PFSK-1 (cell line): ENCODE measurements at regions not wholly inside any gene's neighbourhood (a gene's known extent, or its start where the extent isn't known, plus 50 kb on each side); places are given as distances from the start of the nearest gene placed in this dataset.

ENCODE experiments used
- FOXP2 ChIP-seq: optimal IDR thresholded peaks from 2 replicates; pipeline ENCODE3; 2011; ENCODE audit warnings: borderline replicate concordance, control low read depth, inconsistent platforms; ENCODE audit not compliant: insufficient read depth; ENCODE audit errors: extremely low read length, extremely low read depth
- POLR2AphosphoS5 ChIP-seq: IDR thresholded peaks from 2 replicates; pipeline ENCODE4 v1.6.1; 2012; ENCODE audit warnings: low read depth, mild to moderate bottlenecking, control low read depth, low read length, moderate library complexity
- SIN3A ChIP-seq: IDR thresholded peaks from 2 replicates; pipeline ENCODE4 v1.6.1; 2012; ENCODE audit warnings: mild to moderate bottlenecking, low read length, moderate library complexity, borderline replicate concordance; ENCODE audit not compliant: insufficient read depth
- TAF1 ChIP-seq: IDR thresholded peaks from 2 replicates; pipeline ENCODE4 v1.6.1; 2012; ENCODE audit warnings: low read length, control low read depth, borderline replicate concordance; ENCODE audit not compliant: insufficient read depth
- TF ChIP-seq, protein P1 (sequence below), 2 experiments: IDR thresholded peaks; 2 replicates each; pipeline versions ENCODE4 v1.6.1 to v1.8.0; 2011 to 2012; ENCODE audit warnings: low read depth in 2 of 2, low read length in 2 of 2, control low read depth in 1 of 2, inconsistent platforms in 1 of 2, mild to moderate bottlenecking in 1 of 2, moderate library complexity in 1 of 2; ENCODE audit not compliant: insufficient read depth in 1 of 2

DNA sequence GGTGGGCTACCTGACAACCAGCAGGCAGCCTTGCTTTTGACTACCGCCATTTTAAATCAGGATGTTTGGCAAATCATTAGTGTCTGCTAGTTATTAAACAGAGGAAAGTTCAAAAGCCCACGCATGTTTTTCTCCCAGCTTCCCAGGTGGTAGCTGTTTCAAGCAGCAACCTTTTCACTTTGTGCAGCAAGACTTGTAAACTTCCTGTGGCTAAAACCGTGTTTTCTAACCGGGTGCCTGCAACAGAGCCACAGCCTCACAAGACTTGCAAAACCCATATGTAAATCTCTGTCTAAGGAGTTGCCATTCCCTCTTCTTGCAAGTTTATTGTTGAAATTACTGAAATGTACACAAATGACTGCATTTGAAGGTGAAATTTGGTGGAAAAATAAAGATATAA is 633.1 kb downstream of the BCL11A start:
- no peak for TF ChIP-seq FOXP2
- TF ChIP-seq, protein P1, sequence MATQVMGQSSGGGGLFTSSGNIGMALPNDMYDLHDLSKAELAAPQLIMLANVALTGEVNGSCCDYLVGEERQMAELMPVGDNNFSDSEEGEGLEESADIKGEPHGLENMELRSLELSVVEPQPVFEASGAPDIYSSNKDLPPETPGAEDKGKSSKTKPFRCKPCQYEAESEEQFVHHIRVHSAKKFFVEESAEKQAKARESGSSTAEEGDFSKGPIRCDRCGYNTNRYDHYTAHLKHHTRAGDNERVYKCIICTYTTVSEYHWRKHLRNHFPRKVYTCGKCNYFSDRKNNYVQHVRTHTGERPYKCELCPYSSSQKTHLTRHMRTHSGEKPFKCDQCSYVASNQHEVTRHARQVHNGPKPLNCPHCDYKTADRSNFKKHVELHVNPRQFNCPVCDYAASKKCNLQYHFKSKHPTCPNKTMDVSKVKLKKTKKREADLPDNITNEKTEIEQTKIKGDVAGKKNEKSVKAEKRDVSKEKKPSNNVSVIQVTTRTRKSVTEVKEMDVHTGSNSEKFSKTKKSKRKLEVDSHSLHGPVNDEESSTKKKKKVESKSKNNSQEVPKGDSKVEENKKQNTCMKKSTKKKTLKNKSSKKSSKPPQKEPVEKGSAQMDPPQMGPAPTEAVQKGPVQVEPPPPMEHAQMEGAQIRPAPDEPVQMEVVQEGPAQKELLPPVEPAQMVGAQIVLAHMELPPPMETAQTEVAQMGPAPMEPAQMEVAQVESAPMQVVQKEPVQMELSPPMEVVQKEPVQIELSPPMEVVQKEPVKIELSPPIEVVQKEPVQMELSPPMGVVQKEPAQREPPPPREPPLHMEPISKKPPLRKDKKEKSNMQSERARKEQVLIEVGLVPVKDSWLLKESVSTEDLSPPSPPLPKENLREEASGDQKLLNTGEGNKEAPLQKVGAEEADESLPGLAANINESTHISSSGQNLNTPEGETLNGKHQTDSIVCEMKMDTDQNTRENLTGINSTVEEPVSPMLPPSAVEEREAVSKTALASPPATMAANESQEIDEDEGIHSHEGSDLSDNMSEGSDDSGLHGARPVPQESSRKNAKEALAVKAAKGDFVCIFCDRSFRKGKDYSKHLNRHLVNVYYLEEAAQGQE (IDR thresholded peaks at IDR 0.05; ENCODE audit: insufficient read depth in 1 of 2, low read depth in 2 of 2, low read length in 2 of 2), result no peak

DNA sequence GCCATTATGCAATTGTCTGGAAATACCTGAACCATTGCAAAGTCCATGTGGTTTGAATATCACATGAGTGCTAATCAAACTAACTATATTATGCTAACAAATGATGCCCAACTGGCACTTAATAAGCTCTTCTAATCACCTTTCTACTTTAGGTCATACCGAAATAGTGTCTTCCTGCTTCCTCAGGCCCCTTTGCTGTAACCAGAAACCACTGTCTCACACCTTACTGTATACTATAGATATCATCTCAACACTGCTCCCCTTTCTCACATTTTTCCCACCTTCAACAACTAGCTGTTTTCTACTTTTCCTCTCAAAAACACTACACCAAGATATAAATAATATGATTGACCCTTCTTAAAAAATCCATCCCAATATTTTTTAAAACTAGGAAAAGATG is 633.9 kb downstream of the BCL11A start:
- TF ChIP-seq, protein P1 (IDR thresholded peaks at IDR 0.05; ENCODE audit: insufficient read depth in 1 of 2, low read depth in 2 of 2, low read length in 2 of 2), result no peak
- TF ChIP-seq TAF1 (no peak), FOXP2 (no peak), POLR2AphosphoS5 (no peak), SIN3A (no peak)

DNA sequence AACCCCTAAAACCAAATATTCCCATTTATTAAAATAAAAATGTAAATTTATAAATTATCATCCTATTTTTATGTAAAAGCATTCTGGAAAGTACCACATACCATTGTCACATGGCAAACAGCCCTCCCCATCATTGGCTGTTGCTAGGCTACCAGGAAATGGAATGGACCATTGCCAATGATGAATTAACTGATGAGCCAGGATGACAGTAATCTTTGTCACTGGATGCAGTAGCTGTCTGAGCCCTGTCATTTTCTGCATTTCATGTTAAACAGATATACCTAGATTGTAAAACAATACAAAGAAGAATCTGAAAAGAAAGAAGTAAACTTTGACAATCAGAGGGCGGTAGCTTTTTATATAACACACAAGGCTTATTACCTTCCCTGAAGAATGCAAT is 641.4 kb downstream of the BCL11A start:
- TF ChIP-seq SIN3A, result no peak
- TF ChIP-seq, protein P1 (IDR thresholded peaks at IDR 0.05; ENCODE audit: insufficient read depth in 1 of 2, low read depth in 2 of 2, low read length in 2 of 2), result no peak
- no peak for TF ChIP-seq POLR2AphosphoS5
- no peak for TF ChIP-seq FOXP2
- no peak for TF ChIP-seq TAF1

DNA sequence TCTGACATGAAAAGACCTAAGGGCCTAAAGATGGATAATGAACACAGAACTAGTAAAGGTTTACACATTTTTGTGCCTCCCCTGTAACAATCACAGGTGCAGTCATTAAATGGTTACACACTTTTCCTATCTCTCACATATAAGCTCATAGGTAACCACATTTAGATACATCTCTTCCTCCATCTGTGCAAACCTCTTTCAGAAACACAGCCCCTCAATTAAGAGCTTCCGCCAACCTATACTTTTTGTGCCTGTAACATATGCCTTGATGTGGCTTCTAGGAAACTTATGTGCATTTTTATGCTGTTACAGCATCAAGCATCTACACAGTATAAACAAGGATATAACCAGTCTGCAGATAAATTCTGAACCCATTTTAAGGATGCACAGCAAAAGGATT is 643.3 kb downstream of the BCL11A start:
- TF ChIP-seq FOXP2 (no peak), TAF1 (no peak), SIN3A (no peak), POLR2AphosphoS5 (no peak)
- TF ChIP-seq, protein P1 (IDR thresholded peaks at IDR 0.05; ENCODE audit: insufficient read depth in 1 of 2, low read depth in 2 of 2, low read length in 2 of 2), result no peak

DNA sequence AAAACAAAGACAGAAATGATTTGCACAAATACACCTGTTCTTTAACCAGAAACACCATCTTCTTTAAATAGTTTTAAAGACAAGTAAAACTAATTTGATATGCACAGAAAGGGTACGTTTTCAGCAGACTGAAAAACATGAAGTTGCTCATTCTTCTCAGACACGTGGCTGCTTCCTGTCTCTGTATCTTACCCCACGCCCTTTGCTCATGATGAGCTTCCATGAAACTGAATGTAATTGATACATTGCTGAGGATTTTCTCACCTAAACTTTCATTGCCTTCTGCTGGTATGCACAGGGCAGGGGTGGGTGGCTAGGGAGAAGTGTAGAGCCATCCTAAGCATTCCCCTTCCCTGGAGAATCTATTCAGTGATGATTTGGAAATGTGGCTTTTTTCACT is 644.3 kb downstream of the BCL11A start:
- TF ChIP-seq POLR2AphosphoS5 (no peak), TAF1 (no peak), SIN3A (no peak), FOXP2 (no peak)
- TF ChIP-seq, protein P1 (IDR thresholded peaks at IDR 0.05; ENCODE audit: insufficient read depth in 1 of 2, low read depth in 2 of 2, low read length in 2 of 2), result no peak
